GM23338 (cell line): ENCODE measurements at regions not wholly inside any gene's neighbourhood (a gene's known extent, or its start where the extent isn't known, plus 50 kb on each side); places are given as distances from the start of the nearest gene placed in this dataset.
"Not testable (repeated sequence)": the region's sequence is repeated elsewhere in the genome, so short reads cannot be mapped to it uniquely, and the experiment has no call there.

ENCODE experiments used
- ATAC-seq: fragments of 200-7000 bp; cut with Tn5 transposase; 3 replicates; pipeline ENCODE4 v1.9.1; 2020
- DNase-seq: peaks from one replicate; pipeline ENCODE4 v3.0.0-alpha.2; 2015; ENCODE audit warnings: low spot score
- H2AFZ ChIP-seq: fragments of 200-600 bp; sonication (generic); 2 replicates; pipeline ENCODE4 v1.8.0; 2016; ENCODE audit warnings: antibody characterized with exemption, mild to moderate bottlenecking, moderate library complexity
- H3F3A ChIP-seq: fragments of 200-600 bp; sonication (generic); replicated peaks from 2 replicates; pipeline ENCODE4 v1.8.0; 2017; ENCODE audit warnings: antibody characterized with exemption, mixed run types, low read depth
- H3K27ac ChIP-seq: fragments of 200-600 bp; sonication (generic); 2 replicates; pipeline ENCODE4 v1.6.1; 2016; ENCODE audit warnings: low read depth
- H3K27me3 ChIP-seq: fragments of 200-600 bp; sonication (generic); 2 replicates; pipeline ENCODE4 v1.8.0; 2016; ENCODE audit warnings: mild to moderate bottlenecking, mixed run types, moderate library complexity; ENCODE audit not compliant: insufficient read depth
- H3K36me3 ChIP-seq: fragments of 200-600 bp; sonication (generic); 2 replicates; pipeline ENCODE4 v1.8.0; 2016; ENCODE audit warnings: mild to moderate bottlenecking; ENCODE audit not compliant: insufficient read depth
- H3K4me1 ChIP-seq: fragments of 200-600 bp; sonication (generic); 2 replicates; pipeline ENCODE4 v1.8.0; 2016; ENCODE audit warnings: mild to moderate bottlenecking, moderate library complexity; ENCODE audit not compliant: insufficient read depth
- H3K4me2 ChIP-seq: fragments of 200-600 bp; sonication (generic); 2 replicates; pipeline ENCODE4 v1.7.1; 2017; ENCODE audit warnings: mixed run types
- H3K4me3 ChIP-seq: fragments of 200-600 bp; sonication (generic); 2 replicates; pipeline ENCODE4 v1.6.1; 2016; ENCODE audit warnings: mixed run types
- H3K79me2 ChIP-seq: fragments of 200-600 bp; sonication (generic); replicated peaks from 2 replicates; pipeline ENCODE4 v1.8.0; 2017; ENCODE audit warnings: mild to moderate bottlenecking; ENCODE audit not compliant: insufficient read depth
- H3K9me2 ChIP-seq: fragments of 200-600 bp; sonication (generic); 2 replicates; pipeline ENCODE4 v1.8.0; 2017; ENCODE audit not compliant: insufficient read depth
- H4K20me1 ChIP-seq: fragments of 200-600 bp; sonication (generic); replicated peaks from 2 replicates; pipeline ENCODE4 v1.8.0; 2017; ENCODE audit warnings: mild to moderate bottlenecking; ENCODE audit not compliant: insufficient read depth
- H3K27ac Mint-ChIP-seq: 2 replicates; pipeline ENCODE4 v1.8.0; 2020; ENCODE audit warnings: inconsistent platforms, mild to moderate bottlenecking, moderate library complexity, mixed read lengths
- H3K27me3 Mint-ChIP-seq: 3 replicates; pipeline ENCODE4 v1.8.0; 2022; ENCODE audit warnings: low read depth, mild to moderate bottlenecking, moderate library complexity, mixed read lengths, inconsistent platforms; ENCODE audit not compliant: insufficient read depth, poor library complexity
- H3K36me3 Mint-ChIP-seq: 3 replicates; pipeline ENCODE4 v1.8.0; 2021; ENCODE audit warnings: low read depth, mild to moderate bottlenecking, inconsistent platforms, moderate library complexity, mixed read lengths
- H3K4me1 Mint-ChIP-seq: 3 replicates; pipeline ENCODE4 v1.8.0; 2020; ENCODE audit warnings: mild to moderate bottlenecking, inconsistent platforms, mixed read lengths
- H3K4me3 Mint-ChIP-seq: 3 replicates; pipeline ENCODE4 v1.8.0; 2021; ENCODE audit warnings: moderate library complexity, mild to moderate bottlenecking, inconsistent platforms, mixed read lengths
- H3K9me3 Mint-ChIP-seq: 3 replicates; pipeline ENCODE4 v1.8.0; 2020; ENCODE audit warnings: moderate library complexity, mild to moderate bottlenecking, inconsistent platforms, mixed read lengths
- CREB1 ChIP-seq: fragments of 250-450 bp; sonication (Bioruptor Pico); IDR thresholded peaks from 2 replicates; pipeline ENCODE4 v1.5.0; 2020; ENCODE audit warnings: low read depth, mild to moderate bottlenecking, moderate library complexity
- ETS1 ChIP-seq: IDR thresholded peaks from 2 replicates; pipeline ENCODE4 v1.6.1; 2016; ENCODE audit warnings: antibody characterized with exemption
- EZH2 ChIP-seq: fragments of 200-600 bp; sonication (generic); IDR thresholded peaks from one replicate; pipeline ENCODE4 v1.8.0; 2017; ENCODE audit warnings: antibody characterized with exemption, mild to moderate bottlenecking, low read depth; ENCODE audit not compliant: unreplicated experiment
- EZH2phosphoT487 ChIP-seq: fragments of 200-600 bp; sonication (generic); IDR thresholded peaks from one replicate; pipeline ENCODE4 v1.8.1; 2018; ENCODE audit warnings: antibody characterized with exemption; ENCODE audit not compliant: unreplicated experiment
- JUNB ChIP-seq: IDR thresholded peaks from one replicate; pipeline ENCODE4 v1.6.1; 2016; ENCODE audit warnings: antibody characterized with exemption; ENCODE audit not compliant: unreplicated experiment
- POLR2AphosphoS5 ChIP-seq: IDR thresholded peaks from 2 replicates; pipeline ENCODE4 v1.6.1; 2016; ENCODE audit warnings: antibody characterized with exemption, low read depth
- REST ChIP-seq: IDR thresholded peaks from one replicate; pipeline ENCODE4 v1.6.1; 2018; ENCODE audit warnings: antibody characterized with exemption; ENCODE audit not compliant: unreplicated experiment
- ZNF114 ChIP-seq: fragments of 250-450 bp; sonication (Bioruptor Pico); IDR thresholded peaks from 2 replicates; pipeline ENCODE4 v1.5.0; 2020; ENCODE audit warnings: mild to moderate bottlenecking, moderate library complexity
- ZNF331 ChIP-seq: fragments of 250-450 bp; sonication (Bioruptor Pico); IDR thresholded peaks from 2 replicates; pipeline ENCODE4 v1.5.0; 2020; ENCODE audit warnings: low read depth, mild to moderate bottlenecking, moderate library complexity
- TF ChIP-seq, protein P1 (sequence below), 2 experiments: fragments of 200-600 bp in 1 of 2; sonication (generic) in 1 of 2; conservative IDR thresholded peaks; 2 replicates each; pipeline versions ENCODE4 v1.5.1 to v1.6.1; 2016 to 2017; ENCODE audit warnings: antibody characterized with exemption in 2 of 2, low read depth in 2 of 2, mild to moderate bottlenecking in 2 of 2, moderate library complexity in 1 of 2
- TF ChIP-seq, protein P2 (sequence below): fragments of 250-450 bp; sonication (Bioruptor Pico); IDR thresholded peaks from 2 replicates; pipeline ENCODE4 v1.5.0; 2020; ENCODE audit warnings: mild to moderate bottlenecking, moderate library complexity

DNA sequence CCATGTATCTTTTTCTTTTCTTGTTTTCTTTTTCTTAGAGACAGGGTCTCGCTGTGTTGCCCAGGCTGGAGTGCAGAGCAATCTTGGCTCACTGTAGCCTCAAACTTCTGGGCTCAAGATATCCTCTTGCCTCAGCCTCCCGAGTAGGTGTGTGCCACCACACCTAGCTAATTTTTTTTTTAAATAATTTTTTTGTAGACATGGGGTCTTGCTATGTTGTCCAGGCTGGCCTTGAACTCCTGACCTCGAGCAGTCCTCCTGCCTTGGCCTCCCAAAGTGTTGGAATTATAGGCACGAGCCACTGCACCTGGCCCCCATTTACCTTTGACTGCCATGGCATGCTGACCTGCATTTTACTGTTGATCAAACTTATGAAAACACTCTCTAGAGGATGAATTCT, 198.6 kb downstream of the SOX4 start:
- DNase-seq: no peak
- no peaks in the 10 kb centered on the region for H3K27me3 Mint-ChIP-seq
- ATAC-seq: no peak
- no peaks in the 10 kb centered on the region for H3F3A ChIP-seq
- peaks cover 6% of the 10 kb centered on the region; the same call in 2 of the 3 replicates for H3K9me3 Mint-ChIP-seq
- H2AFZ ChIP-seq: no peak overlapping the region
- H3K4me3 Mint-ChIP-seq: no peak overlapping the region
- no peaks in the 10 kb centered on the region for H3K4me1 Mint-ChIP-seq
- H3K27ac ChIP-seq: no peak overlapping the region
- no peak overlapping the region for H3K4me2 ChIP-seq
- H3K27ac Mint-ChIP-seq: no peak overlapping the region
- H3K36me3 ChIP-seq: no peaks in the 10 kb centered on the region
- H3K4me1 ChIP-seq: no peaks in the 10 kb centered on the region
- H3K79me2 ChIP-seq: peaks cover 74% of the 10 kb centered on the region
- no peak for TF ChIP-seq ZNF114 (CRISPR knock-in tag)
- TF ChIP-seq REST: no peak
- TF ChIP-seq ZNF331 (CRISPR knock-in tag): no peak
- TF ChIP-seq ETS1: no peak
- no peak for TF ChIP-seq JUNB
- no peak for TF ChIP-seq EZH2phosphoT487
- no peak for TF ChIP-seq EZH2
- no peak for TF ChIP-seq POLR2AphosphoS5
- TF ChIP-seq, protein P1, sequence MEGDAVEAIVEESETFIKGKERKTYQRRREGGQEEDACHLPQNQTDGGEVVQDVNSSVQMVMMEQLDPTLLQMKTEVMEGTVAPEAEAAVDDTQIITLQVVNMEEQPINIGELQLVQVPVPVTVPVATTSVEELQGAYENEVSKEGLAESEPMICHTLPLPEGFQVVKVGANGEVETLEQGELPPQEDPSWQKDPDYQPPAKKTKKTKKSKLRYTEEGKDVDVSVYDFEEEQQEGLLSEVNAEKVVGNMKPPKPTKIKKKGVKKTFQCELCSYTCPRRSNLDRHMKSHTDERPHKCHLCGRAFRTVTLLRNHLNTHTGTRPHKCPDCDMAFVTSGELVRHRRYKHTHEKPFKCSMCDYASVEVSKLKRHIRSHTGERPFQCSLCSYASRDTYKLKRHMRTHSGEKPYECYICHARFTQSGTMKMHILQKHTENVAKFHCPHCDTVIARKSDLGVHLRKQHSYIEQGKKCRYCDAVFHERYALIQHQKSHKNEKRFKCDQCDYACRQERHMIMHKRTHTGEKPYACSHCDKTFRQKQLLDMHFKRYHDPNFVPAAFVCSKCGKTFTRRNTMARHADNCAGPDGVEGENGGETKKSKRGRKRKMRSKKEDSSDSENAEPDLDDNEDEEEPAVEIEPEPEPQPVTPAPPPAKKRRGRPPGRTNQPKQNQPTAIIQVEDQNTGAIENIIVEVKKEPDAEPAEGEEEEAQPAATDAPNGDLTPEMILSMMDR (conservative IDR thresholded peaks at IDR 0.05; ENCODE audit: low read depth in 2 of 2): no peak
- TF ChIP-seq, protein P2, sequence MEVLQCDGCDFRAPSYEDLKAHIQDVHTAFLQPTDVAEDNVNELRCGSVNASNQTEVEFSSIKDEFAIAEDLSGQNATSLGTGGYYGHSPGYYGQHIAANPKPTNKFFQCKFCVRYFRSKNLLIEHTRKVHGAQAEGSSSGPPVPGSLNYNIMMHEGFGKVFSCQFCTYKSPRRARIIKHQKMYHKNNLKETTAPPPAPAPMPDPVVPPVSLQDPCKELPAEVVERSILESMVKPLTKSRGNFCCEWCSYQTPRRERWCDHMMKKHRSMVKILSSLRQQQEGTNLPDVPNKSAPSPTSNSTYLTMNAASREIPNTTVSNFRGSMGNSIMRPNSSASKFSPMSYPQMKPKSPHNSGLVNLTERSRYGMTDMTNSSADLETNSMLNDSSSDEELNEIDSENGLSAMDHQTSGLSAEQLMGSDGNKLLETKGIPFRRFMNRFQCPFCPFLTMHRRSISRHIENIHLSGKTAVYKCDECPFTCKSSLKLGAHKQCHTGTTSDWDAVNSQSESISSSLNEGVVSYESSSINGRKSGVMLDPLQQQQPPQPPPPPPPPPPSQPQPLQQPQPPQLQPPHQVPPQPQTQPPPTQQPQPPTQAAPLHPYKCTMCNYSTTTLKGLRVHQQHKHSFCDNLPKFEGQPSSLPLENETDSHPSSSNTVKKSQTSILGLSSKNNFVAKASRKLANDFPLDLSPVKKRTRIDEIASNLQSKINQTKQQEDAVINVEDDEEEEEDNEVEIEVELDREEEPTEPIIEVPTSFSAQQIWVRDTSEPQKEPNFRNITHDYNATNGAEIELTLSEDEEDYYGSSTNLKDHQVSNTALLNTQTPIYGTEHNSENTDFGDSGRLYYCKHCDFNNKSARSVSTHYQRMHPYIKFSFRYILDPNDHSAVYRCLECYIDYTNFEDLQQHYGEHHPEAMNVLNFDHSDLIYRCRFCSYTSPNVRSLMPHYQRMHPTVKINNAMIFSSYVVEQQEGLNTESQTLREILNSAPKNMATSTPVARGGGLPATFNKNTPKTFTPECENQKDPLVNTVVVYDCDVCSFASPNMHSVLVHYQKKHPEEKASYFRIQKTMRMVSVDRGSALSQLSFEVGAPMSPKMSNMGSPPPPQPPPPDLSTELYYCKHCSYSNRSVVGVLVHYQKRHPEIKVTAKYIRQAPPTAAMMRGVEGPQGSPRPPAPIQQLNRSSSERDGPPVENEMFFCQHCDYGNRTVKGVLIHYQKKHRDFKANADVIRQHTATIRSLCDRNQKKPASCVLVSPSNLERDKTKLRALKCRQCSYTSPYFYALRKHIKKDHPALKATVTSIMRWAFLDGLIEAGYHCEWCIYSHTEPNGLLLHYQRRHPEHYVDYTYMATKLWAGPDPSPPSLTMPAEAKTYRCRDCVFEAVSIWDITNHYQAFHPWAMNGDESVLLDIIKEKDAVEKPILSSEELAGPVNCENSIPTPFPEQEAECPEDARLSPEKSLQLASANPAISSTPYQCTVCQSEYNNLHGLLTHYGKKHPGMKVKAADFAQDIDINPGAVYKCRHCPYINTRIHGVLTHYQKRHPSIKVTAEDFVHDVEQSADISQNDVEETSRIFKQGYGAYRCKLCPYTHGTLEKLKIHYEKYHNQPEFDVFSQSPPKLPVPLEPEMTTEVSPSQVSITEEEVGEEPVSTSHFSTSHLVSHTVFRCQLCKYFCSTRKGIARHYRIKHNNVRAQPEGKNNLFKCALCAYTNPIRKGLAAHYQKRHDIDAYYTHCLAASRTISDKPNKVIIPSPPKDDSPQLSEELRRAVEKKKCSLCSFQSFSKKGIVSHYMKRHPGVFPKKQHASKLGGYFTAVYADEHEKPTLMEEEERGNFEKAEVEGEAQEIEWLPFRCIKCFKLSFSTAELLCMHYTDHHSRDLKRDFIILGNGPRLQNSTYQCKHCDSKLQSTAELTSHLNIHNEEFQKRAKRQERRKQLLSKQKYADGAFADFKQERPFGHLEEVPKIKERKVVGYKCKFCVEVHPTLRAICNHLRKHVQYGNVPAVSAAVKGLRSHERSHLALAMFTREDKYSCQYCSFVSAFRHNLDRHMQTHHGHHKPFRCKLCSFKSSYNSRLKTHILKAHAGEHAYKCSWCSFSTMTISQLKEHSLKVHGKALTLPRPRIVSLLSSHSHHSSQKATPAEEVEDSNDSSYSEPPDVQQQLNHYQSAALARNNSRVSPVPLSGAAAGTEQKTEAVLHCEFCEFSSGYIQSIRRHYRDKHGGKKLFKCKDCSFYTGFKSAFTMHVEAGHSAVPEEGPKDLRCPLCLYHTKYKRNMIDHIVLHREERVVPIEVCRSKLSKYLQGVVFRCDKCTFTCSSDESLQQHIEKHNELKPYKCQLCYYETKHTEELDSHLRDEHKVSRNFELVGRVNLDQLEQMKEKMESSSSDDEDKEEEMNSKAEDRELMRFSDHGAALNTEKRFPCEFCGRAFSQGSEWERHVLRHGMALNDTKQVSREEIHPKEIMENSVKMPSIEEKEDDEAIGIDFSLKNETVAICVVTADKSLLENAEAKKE (CRISPR knock-in tag): no peak
- no peak for TF ChIP-seq CREB1 (CRISPR knock-in tag)
- no peaks in the 10 kb centered on the region for H3K27me3 ChIP-seq
- no peaks in the 10 kb centered on the region for H4K20me1 ChIP-seq
- no peak overlapping the region for H3K4me3 ChIP-seq
- H3K36me3 Mint-ChIP-seq: peaks cover 64% of the 10 kb centered on the region
- no peaks in the 10 kb centered on the region for H3K9me2 ChIP-seq

DNA sequence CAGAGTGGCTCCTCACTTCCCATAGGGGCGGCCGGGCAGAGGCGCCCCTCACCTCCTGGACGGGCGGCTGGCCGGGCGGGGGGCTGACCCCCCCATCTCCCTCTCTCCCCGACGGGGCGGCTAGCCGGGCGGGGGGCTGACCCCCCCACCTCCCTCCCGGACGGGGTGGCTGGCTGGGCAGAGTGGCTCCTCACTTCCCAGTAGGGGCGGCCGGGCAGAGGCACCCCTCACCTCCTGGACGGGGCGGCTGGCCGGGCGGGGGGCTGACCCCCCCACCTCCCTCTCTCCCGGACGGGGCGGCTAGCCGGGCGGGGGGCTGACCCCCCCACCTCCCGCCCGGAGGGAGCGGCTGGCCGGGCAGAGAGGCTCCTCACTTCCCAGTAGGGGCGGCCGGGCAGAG, 203.4 kb downstream of the SOX4 start:
- H3F3A ChIP-seq, H3K27ac Mint-ChIP-seq, H4K20me1 ChIP-seq, H3K4me3 ChIP-seq, H3K27ac ChIP-seq, H3K36me3 ChIP-seq, H2AFZ ChIP-seq, DNase-seq, H3K4me2 ChIP-seq, H3K27me3 ChIP-seq, ATAC-seq, H3K27me3 Mint-ChIP-seq, H3K9me2 ChIP-seq, H3K4me3 Mint-ChIP-seq: not testable (repeated sequence)
- H3K79me2 ChIP-seq: peaks cover 57% of the 10 kb centered on the region
- H3K4me1 Mint-ChIP-seq: peaks cover 25% of the 10 kb centered on the region
- peaks cover 23% of the 10 kb centered on the region for H3K9me3 Mint-ChIP-seq
- peaks cover 19% of the 10 kb centered on the region for H3K4me1 ChIP-seq
- peaks cover 48% of the 10 kb centered on the region for H3K36me3 Mint-ChIP-seq
